ENCODE measurements at regions not wholly inside any gene's neighbourhood (a gene's known extent, or its start where the extent isn't known, plus 50 kb on each side); places are given as distances from the start of the nearest gene placed in this dataset.
"Not testable (repeated sequence)": the region's sequence is repeated elsewhere in the genome, so short reads cannot be mapped to it uniquely, and the experiment has no call there.

DNA sequence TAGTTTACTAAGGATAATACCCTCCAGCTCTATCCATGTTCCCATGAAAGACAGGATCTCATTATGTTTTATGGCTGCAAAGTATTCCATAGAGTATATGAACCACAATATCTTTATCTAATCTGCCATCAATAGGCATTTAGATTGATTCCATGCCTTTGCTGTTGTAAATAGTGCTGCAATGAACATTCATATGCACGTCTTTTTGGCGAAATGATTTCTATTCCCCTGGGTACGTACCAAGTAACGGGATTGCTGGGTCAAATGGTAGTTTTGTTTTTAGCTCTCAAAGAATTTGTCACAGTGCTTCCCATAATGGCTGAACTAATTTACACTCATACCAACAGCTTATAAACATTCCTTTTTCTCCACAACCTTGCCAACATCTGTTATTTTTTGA, 750.9 kb downstream of the BRINP3 start:
- no peaks in the 10 kb centered on the region for H3K27me3 ChIP-seq (ENCODE audit: control insufficient read depth in 1 of 2, insufficient read depth in 2 of 2, low read length in 2 of 2)
- H3K4me3 ChIP-seq (ENCODE audit: low read length), result no peak overlapping the region
- CTCF ChIA-PET, result no interaction called here
- no peak overlapping the region for H3K27ac ChIP-seq (ENCODE audit: low read depth in 1 of 2, low read length in 2 of 2)
- no peaks in the 10 kb centered on the region for H3K4me1 ChIP-seq (ENCODE audit: insufficient read depth, low read length)
- POLR2A ChIA-PET, result no interaction called here
- Mint-ChIP-seq H3K4me1 (ENCODE audit: low read depth) (no peaks in the 10 kb centered on the region), H3K27ac (no peak overlapping the region), H3K4me3 (no peak overlapping the region), H3K36me3 (ENCODE audit: low read depth) (no peaks in the 10 kb centered on the region), H3K27me3 (no peaks in the 10 kb centered on the region), H3K9me3 (peaks cover 15% of the 10 kb centered on the region)
- TF ChIP-seq, protein P1, sequence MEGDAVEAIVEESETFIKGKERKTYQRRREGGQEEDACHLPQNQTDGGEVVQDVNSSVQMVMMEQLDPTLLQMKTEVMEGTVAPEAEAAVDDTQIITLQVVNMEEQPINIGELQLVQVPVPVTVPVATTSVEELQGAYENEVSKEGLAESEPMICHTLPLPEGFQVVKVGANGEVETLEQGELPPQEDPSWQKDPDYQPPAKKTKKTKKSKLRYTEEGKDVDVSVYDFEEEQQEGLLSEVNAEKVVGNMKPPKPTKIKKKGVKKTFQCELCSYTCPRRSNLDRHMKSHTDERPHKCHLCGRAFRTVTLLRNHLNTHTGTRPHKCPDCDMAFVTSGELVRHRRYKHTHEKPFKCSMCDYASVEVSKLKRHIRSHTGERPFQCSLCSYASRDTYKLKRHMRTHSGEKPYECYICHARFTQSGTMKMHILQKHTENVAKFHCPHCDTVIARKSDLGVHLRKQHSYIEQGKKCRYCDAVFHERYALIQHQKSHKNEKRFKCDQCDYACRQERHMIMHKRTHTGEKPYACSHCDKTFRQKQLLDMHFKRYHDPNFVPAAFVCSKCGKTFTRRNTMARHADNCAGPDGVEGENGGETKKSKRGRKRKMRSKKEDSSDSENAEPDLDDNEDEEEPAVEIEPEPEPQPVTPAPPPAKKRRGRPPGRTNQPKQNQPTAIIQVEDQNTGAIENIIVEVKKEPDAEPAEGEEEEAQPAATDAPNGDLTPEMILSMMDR (IDR thresholded peaks at IDR 0.05), result no peak
- DNase-seq, result no peak
- H3K9me3 ChIP-seq (ENCODE audit: control insufficient read depth in 1 of 2, insufficient read depth in 1 of 2, low read length in 2 of 2), result peaks cover 4% of the 10 kb centered on the region in 2 experiments
- no peak for ATAC-seq (ENCODE audit: poor library complexity)
- no peaks in the 10 kb centered on the region for H3K36me3 ChIP-seq (ENCODE audit: insufficient read depth, low read length)
- intact Hi-C loops (cut with DNase I, micrococcal nuclease), result no loop called here

DNA sequence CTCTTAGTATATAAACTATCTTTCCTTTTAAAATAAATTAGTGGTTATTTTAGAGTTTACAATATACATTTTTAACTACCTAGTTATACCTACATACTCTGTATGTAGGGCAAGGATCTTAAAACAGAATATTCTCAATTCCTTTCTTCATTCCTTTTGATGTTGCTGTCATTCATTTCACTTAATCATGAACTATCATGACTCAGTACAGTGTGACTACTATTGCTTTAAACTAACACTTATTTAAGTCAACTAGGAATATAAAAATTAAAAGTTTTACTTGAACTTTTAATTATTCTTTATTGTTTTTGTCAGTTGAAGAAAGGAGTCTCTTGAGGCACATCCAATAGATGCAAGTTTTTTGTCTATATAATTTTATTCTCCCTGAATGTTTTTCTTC, 726.4 kb downstream of the BRINP3 start:
- TF ChIP-seq, protein P1 (IDR thresholded peaks at IDR 0.05), result no peak
- Histone ChIP-seq H3K27me3 (ENCODE audit: control insufficient read depth in 1 of 2, insufficient read depth in 2 of 2, low read length in 2 of 2) (no peaks in the 10 kb centered on the region), H3K36me3 (ENCODE audit: insufficient read depth, low read length) (no peaks in the 10 kb centered on the region), H3K27ac (ENCODE audit: low read depth in 1 of 2, low read length in 2 of 2) (no peak overlapping the region), H3K9me3 (ENCODE audit: control insufficient read depth in 1 of 2, insufficient read depth in 1 of 2, low read length in 2 of 2) (peaks cover 0 to 8% of the 10 kb centered on the region in 2 experiments), H3K4me3 (ENCODE audit: low read length) (no peak overlapping the region), H3K4me1 (ENCODE audit: insufficient read depth, low read length) (no peaks in the 10 kb centered on the region)
- POLR2A ChIA-PET, result no interaction called here
- H3K27me3 Mint-ChIP-seq, result no peaks in the 10 kb centered on the region
- DNase-seq (no peak), ATAC-seq (ENCODE audit: poor library complexity) (no peak)
- H3K4me3 Mint-ChIP-seq, result no peak overlapping the region
- peaks cover 9% of the 10 kb centered on the region for H3K9me3 Mint-ChIP-seq
- intact Hi-C loops (cut with DNase I, micrococcal nuclease), result no loop called here
- H3K27ac Mint-ChIP-seq, result no peak overlapping the region
- no peaks in the 10 kb centered on the region for H3K36me3 Mint-ChIP-seq (ENCODE audit: low read depth)
- CTCF ChIA-PET, result no interaction called here
- H3K4me1 Mint-ChIP-seq (ENCODE audit: low read depth), result no peaks in the 10 kb centered on the region

DNA sequence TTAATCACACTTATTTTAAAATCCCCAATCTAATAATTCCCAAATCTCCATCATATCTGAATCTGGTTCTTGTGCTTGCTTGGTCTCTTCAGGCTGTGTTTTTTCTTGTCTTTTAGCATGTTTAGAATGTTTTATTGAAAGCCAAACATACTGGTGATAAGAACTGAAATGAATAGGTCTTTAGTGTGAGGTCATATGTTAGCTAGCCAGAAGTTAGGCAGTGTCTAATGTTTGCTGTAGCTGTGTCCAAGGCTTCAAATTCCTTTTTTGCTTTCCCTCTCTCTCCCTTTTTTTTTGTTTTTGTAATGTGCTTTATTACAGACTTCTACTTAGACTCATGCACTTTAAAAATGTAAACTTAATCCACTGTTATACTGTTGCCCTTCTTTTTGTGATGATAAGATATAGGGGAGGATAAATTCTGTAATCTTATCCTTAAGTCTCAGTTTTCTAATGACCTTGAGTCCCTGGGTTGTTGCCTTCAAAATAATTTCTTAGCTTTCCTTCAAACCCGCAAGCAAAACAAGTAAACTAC, 725.1 kb downstream of the BRINP3 start:
- CTCF ChIA-PET, result no interaction called here
- ATAC-seq (ENCODE audit: poor library complexity) (no peak), DNase-seq (no peak)
- H3K27ac ChIP-seq (ENCODE audit: low read depth in 1 of 2, low read length in 2 of 2), result no peak overlapping the region
- no peak overlapping the region for H3K4me3 ChIP-seq (ENCODE audit: low read length)
- no peaks in the 10 kb centered on the region for H3K36me3 ChIP-seq (ENCODE audit: insufficient read depth, low read length)
- POLR2A ChIA-PET, result no interaction called here
- H3K4me1 ChIP-seq (ENCODE audit: insufficient read depth, low read length), result no peaks in the 10 kb centered on the region
- Mint-ChIP-seq H3K4me3 (no peak overlapping the region), H3K4me1 (ENCODE audit: low read depth) (no peaks in the 10 kb centered on the region), H3K27me3 (no peaks in the 10 kb centered on the region), H3K9me3 (peaks cover 9% of the 10 kb centered on the region), H3K36me3 (ENCODE audit: low read depth) (no peaks in the 10 kb centered on the region), H3K27ac (no peak overlapping the region)
- intact Hi-C loops (cut with DNase I, micrococcal nuclease), result no loop called here
- peaks cover 0 to 8% of the 10 kb centered on the region in 2 experiments for H3K9me3 ChIP-seq (ENCODE audit: control insufficient read depth in 1 of 2, insufficient read depth in 1 of 2, low read length in 2 of 2)
- TF ChIP-seq, protein P1 (IDR thresholded peaks at IDR 0.05), result no peak
- H3K27me3 ChIP-seq (ENCODE audit: control insufficient read depth in 1 of 2, insufficient read depth in 2 of 2, low read length in 2 of 2), result no peaks in the 10 kb centered on the region

DNA sequence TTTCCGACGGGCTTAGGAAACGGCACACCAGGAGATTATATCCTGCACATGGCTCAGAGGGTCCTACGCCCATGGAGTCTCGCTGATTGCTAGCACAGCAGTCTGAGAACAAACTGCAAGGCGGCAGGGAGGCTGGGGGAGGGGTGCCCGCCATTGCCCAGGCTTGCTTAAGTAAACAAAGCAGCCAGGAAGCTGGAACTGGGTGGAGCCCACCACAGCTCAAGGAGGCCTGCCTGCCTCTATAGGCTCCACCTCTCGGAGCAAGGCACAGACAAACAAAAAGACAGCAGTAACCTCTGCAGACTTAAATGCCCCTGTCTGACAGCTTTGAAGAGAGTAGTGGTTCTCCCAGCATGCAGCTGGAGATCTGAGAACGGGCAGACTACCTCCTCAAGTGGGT, 722.6 kb downstream of the BRINP3 start:
- DNase-seq; H3K4me1 Mint-ChIP-seq (ENCODE audit: low read depth); H3K27me3 Mint-ChIP-seq; H3K9me3 Mint-ChIP-seq; H3K27ac ChIP-seq (ENCODE audit: low read depth in 1 of 2, low read length in 2 of 2); H3K36me3 ChIP-seq (ENCODE audit: insufficient read depth, low read length); H3K4me3 ChIP-seq (ENCODE audit: low read length); CTCF ChIA-PET; H3K9me3 ChIP-seq (ENCODE audit: control insufficient read depth in 1 of 2, insufficient read depth in 1 of 2, low read length in 2 of 2); H3K27me3 ChIP-seq (ENCODE audit: control insufficient read depth in 1 of 2, insufficient read depth in 2 of 2, low read length in 2 of 2); H3K4me1 ChIP-seq (ENCODE audit: insufficient read depth, low read length); POLR2A ChIA-PET; H3K27ac Mint-ChIP-seq; intact Hi-C loops (cut with DNase I, micrococcal nuclease); H3K4me3 Mint-ChIP-seq; H3K36me3 Mint-ChIP-seq (ENCODE audit: low read depth); ATAC-seq (ENCODE audit: poor library complexity): not testable (repeated sequence)
